Suppressor macrophage treated with lipopolysaccharide for 1 hour (primary cell): ENCODE measurements at regions not wholly inside any gene's neighbourhood (a gene's known extent, or its start where the extent isn't known, plus 50 kb on each side); places are given as distances from the start of the nearest gene placed in this dataset.
"Not testable (repeated sequence)": the region's sequence is repeated elsewhere in the genome, so short reads cannot be mapped to it uniquely, and the experiment has no call there.

Experiments
- DNase-seq, 3 donors: peaks; one replicate each; pipeline ENCODE4 v3.0.0-alpha.2; 2020 to 2022

DNA sequence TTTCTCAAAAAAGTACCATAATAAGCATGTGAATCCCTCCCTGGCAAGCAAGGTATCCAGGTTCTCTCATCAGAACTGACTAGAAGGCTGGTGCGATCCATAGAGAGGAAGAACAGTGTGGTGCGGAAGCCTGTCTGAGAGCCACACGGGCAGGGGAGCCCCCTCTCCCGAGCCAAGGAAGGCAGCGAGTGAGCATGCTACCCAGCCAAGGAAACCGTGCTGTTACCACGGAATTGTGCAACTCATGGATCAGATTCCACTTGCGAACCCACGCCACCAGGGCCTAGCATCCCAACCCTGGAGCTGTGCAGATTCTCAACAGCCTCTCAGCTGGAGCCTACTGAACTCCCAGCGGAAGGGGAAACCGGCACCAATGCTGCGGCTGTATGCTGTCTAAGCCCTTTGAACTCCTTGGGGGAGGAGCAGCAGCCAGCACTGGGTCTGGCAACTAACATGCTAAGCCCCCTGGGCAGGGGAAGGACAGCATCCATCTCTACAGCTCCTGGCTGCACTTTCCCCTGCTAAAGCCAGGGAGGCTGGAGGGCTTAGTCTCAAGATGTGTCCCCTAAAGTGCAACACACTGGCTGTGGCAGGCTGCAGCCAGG is 823.1 kb downstream of the EPHA4 start:
- DNase-seq, result no peak

DNA sequence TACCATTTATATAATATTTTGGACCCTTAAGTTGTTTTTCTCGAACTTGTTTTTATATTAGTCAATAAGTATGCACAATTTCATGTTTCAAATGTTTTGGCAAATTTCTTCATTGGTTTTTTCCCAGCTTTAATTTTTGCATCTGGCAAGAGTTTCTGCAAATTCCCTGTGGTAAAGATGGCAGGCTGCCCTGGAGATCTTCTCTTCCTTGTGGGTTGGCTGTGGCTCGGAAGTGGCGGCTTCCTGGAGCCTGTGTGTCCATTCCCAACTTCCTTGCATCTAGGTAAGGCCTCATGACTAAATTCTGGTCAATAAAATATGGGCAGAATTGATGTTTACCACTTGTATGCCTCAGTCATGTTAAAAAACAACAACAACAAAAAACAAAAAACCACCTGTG is 818.6 kb downstream of the EPHA4 start:
- no peak for DNase-seq

DNA sequence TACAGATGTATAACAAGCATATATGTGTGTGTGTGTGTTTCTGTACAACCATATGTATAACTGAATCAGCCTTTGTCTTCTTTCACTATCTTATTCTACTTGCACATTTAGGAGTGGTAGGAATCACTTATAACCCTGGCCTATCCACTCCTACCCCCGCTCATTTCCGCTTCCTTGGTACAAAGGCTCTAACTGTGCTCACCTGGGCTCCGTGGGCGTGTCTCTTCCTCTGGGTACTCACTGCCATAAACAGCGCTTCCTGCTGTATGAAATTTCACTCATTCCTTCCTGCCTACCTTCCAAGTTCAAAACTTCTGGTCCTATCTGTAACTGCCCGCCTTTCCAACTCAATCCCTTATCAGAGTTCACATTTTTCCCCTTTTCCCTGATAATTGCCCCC is 815.5 kb downstream of the EPHA4 start:
- DNase-seq, result no peak

DNA sequence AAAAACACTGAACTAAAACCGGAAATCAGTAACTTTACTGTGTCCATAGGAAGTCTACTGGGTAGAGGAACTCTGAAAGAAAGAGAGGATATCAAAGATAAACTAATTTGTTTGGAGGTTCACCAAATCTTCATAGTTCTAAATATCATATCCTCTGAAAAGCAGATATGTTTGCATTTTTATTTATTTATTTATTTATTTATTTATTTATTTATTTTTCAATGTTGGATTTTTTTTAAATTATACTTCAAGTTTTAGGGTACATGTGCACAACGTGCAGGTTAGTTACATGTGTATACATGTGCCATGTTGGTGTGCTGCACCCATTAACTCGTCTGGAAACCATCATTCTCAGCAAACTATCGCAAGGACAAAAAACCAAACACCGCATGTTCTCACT is 813.7 kb downstream of the EPHA4 start:
- not testable (repeated sequence) for DNase-seq

DNA sequence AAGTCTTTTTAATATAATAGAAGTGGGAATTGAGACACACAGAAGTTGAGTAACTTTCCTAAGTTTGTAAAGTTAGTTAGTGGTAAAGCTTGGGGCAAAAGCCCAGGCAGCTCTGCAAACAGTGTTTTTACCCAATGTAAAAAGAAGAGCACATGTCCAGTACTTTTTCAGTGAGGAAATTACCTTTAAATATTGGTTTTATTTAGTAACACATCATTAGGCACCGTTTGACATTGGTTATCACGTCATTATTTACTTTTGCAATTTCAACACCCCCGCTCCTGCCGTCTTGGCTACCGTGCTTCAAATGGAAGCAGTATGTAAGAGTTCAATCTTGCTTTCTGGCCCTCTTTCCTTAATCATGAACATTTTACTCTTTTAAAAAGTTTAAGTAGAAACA is 807.9 kb downstream of the EPHA4 start:
- DNase-seq, result no peak

DNA sequence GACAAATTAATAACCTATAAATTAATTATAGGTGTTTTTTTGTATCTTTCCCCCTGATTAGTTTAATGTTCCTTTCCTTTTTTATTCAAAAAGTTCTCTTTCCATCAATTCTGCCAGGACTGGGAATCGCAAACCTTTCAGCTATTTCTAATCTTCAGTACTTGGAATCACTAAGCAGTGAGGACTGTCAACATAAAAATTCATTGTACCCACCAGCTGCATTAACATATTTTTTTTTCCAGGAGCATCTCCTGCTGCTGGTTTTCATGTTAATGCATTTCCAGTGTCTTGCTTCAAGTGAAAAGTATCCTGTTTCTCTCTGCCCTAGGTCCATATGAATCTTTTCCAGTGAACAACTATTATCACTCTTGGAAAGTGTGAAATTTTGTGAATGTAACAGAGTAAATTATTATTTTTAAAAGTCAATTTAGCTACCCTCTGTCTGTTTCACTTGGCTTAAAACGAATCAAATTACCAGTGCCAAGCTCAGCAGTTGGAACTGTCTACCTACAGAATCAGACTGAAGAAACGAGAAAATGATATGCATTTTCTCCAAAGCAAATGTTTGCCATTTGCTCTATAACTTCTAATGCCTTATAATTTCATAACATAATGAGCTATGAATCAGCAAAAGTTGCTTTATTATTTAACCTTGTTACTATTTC is 804.4 kb downstream of the EPHA4 start:
- DNase-seq, result no peak

DNA sequence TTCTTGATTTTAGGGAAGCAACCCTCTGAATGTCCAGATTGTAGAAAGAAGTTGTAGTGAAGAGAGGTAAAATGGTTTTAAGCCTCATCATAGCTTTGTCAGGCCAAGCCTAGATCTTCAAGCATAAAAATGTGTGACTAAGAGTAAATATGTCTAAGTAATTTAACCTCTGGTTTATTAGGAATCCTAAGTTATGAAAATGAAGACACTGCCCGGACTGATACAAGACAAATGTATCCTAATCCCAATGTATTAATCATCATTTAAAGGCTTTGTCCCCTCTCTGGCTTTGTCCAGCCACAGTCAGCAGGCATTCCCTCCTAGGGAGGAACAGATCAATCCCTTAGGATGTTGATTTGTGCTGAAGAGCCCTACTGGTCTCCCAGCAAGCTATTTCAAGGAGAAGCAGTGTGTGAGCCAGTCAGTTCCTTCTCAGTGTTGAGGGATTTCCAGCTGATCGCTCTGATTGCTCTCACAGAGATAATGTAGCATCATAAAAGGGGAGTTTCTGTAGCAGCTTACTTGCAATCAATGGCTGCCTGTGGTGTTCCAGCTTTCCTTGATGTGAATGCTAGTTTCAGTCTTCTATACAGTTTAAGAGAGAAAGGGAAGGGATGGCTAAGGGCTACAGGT is 796.1 kb downstream of the EPHA4 start:
- no peak for DNase-seq

DNA sequence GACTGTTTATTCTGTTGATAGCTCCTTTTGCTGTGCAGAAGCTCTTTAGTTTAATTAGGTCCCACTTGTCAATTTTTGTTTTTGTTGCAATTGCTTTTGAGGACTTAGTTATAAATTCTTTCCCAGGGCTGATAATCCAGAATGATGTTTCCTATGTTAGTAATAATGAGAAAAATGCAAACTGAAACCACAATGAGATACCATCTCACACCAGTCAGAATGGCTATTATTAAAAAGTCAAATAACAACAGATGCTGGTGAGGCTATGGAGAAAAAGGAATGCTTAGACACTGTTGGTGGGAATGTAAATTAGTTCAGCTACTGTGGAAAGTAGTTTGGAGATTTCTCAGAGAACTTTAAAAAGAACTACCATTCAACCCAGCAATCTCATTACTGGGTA is 793.0 kb downstream of the EPHA4 start:
- DNase-seq, result not testable (repeated sequence)

DNA sequence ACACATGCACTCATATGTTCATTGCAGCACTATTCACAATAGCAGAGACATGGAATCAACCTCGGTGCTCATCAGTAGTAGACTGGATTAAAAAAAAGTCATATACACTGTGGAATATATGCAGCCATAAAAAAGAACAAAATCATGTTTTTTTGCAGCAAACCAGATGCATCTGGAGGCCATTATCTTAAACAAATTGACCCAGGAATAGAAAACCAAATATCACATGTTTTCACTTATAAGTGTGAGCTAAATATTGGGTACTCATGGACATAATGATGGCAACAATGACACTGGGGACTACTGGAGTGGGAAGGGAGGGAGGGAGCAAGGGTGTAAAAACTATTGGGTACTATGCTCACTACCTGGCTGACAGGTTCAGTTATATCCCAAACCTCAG is 792.6 kb downstream of the EPHA4 start:
- DNase-seq, result no peak

DNA sequence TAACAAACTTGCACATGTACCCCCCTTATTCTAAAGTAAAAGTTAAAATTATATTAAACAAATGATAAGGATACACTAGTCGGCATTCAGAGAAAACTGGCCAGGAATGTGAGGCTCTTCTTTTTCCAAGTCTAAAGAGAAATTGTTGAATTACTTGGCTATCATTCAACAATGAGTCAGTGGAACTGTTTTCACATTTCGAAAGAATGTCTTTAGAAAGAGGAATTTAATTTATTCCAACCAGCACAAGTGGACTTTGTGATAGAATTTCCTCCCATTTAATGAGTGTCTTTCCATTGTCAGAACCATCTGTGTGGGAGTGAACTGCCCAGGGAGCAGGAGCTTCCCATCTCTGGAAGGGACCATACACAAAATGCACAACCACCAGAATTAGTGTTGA is 792.2 kb downstream of the EPHA4 start:
- DNase-seq, result no peak

DNA sequence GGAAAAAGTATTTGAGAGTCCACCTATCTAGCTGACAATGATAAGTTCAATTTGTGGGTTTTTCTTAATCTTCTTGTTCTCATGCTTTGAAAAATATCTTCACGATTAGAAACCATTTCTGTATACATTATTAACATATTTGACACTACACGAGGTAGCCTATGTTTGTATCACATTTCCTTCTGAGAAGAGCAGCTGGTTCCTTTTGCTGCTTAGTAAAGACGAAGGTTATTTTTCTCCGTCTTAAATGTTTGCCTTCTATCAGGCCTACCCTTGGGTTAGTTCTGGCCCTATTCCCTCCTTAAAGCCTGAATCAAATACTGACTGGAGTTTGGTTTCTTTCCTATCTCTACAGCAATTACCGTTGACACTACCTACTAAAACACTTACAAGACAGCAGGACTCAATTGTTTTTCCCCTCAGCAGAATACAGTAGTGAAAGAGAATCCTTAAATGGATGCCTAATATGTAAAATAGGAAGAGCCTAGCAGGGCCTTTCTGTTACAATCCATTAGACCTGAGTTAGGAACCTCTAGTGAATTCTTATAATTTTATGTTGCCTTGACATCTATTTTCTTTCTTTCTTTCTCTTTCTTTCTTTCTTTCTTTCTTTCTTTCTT is 790.4 kb downstream of the EPHA4 start:
- DNase-seq, result no peak

DNA sequence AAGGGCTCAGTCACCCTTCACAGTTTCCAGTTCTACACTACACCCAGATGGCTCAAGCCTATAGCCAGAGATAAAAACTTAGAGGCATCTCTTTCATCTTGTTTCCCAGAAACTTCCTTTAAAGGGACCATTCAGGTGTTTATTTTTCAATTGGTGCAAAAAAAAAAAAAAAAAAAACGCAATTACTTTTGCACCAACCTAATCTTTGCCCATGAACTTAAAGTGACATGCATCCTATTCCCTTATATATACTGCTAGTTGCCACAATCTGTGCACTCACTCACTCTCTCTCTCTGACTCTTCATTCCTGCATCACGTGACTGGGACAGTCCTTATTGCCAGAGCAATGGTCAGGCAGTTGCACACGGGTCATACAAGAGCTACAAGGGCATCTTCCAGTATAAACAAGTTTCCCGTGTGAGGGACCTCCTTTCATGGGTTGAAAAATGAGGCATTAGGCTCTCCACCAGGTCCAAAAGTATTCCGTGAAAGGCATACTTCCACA is 789.4 kb downstream of the EPHA4 start:
- no peak for DNase-seq

DNA sequence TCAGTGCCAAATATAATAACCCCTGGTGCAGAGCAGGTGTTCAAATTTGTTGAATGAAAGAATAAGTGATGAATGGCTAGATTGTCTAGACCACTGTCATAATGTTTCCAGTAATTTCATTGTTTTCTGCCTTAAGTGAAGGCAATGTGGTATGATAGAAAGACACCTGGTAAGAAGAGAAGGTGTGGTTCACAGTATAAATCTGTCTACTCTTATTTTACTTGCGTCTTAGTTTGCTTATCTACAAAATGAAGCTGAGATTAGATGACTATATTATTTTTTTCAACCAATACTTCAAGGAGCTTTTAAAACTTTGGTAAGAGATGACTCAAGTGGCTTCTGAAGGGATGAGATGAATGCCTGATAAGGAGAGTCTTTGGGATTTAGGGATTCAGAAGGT is 788.4 kb downstream of the EPHA4 start:
- DNase-seq, result no peak

DNA sequence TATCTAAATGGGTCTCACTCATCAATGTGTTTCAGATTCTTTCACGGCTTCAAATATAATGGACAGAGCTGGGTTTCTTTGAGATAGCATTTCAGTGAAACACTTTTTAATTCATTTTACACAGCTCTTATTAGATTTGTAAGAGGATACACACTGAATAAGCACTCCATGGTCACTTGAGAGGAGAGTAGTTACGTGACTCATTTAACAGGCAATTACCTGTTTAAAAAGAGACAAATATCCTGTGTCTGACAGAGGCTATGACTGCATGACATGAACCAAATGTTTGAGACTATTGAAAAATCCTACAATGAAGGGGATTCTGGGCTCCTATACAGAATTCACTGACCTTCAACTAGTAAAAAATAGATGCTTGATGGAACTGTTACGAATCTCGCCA is 786.9 kb downstream of the EPHA4 start:
- no peak for DNase-seq

DNA sequence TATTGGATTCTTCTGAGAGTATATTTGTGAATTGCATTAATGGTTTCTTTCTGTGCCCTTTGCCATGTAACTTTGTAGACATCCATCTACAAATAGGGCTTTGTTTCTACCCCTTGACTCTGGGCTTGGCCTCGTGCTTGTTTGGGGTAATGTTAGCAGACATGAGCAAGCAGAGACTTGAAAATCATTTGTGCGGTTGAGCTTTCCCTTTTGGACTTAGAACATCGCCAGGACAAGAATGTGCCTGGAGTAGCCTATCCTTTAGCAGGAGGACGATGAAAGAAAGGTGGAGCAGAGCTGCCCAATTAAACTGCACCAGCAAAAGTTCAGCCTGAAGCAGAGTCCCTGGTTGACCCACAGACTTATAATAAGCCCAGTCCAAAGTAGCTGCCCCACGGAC is 785.9 kb downstream of the EPHA4 start:
- DNase-seq, result no peak

DNA sequence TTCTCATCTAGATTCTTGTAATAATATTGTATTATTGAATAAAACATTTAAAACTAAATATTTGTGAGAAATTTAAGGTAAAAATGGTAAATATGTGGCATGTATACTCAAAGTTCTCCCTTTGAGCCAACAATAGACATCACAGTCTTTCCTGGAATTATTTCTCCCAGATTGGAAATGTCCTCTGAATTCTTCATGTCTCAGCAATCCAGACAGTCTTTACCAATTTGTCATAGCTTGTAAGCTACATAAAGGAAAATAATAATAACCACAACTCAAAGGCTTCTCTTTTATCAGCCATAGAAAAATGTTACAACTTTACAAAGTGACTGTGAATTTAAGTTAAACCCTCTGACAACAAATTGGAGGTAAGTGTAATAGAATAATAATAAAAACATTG is 784.9 kb downstream of the EPHA4 start:
- DNase-seq, result no peak

DNA sequence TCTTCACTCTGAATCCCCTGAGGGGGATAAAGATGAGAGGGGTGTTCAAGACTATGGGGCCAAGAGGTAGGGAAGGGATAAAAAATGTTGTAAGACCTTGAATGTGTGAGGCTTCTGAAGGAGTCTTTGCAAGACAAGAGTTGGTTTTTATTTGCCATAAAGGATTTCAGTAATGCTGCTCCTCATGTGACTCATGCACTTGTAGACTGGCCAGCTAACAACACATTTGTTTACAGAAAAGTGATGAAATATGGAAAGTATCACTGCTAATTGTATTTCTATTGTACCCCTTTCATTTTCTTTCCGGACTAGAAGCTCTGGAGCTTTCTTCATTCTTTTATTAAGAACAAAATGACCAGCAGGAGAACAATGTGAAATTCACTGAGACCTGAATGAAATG is 782.1 kb downstream of the EPHA4 start:
- DNase-seq, result no peak

DNA sequence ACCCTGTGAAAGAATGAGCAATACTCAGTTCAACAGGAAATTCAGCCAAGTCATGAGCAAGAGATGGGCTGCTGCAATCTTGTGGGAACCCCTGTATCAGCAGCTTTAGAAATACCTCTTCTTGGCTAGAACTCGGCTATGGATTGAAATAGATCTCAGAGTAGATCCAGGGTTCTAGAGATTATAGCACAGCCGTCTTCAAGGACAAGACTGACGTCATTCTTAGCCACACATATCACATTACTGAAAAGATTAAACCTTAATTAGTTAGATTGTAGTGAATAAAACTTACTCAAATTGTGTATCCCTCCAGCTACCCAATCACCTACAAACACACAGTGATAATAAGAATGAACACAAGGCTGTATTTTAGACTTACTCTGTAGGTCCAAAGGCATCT is 776.4 kb downstream of the EPHA4 start:
- no peak for DNase-seq

DNA sequence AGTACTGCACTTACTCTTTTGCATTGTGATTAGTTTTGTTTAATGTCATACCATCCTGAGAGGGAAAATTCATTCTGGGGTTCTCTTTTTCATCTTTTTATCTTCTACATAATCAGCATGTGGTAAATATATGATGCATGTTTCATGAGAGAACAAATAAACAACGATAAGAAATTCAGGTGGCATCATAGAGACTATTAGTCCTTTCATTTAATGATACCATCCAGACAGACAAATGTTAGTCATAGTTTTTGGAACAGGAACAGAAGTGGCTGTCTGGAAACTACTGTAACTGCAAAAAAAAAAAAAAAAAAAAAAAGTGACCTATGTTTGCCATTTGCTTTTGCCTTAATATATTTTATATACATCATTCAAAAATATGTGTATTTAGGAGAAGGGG is 761.0 kb downstream of the EPHA4 start:
- no peak for DNase-seq

DNA sequence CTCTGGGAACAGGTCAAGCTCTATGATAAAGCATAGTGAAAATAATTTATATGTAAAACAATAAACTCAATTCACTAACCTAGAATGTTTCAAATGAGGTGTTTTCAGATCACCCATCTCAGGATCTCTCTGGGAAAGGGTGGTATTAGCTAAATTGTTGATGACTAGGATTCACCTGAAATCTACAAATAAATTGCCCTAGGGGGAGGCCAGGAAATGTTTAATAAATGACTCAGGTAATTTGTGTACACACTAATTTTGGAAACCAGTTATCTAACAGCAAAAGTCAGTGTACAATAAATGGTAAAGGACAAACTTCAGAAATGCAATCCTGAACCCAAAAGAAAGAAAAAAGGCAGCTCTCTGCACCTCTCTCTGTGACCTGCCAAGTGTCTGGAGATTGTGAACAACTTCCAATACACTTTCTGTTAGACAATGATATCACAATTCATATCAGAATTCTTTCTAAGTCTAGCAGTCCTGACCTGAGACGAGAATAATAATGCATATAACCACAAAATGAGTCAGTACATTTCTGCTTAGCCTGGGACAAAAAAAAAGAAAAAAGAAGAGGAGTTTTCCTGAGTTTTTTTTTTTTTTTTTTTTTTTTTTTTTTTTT is 760.0 kb downstream of the EPHA4 start:
- no peak for DNase-seq

DNA sequence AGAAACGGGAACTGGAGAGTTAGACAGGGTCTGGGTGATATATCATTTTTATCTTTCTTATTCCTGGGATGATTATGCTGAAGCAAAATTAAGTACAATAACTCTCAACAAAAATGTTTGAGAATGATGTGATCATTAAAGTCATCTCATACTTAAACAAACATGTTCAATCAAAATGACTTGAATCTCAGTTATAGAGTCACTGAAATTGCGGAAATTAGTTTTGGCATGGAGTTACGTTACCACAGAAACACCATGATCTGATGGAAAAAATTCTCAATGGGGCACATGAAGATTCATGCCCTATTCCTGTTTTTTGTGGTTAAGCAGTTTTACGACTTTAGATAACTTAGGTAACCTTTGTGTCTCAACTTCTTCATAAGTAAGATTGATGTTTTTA is 757.7 kb downstream of the EPHA4 start:
- no peak for DNase-seq

DNA sequence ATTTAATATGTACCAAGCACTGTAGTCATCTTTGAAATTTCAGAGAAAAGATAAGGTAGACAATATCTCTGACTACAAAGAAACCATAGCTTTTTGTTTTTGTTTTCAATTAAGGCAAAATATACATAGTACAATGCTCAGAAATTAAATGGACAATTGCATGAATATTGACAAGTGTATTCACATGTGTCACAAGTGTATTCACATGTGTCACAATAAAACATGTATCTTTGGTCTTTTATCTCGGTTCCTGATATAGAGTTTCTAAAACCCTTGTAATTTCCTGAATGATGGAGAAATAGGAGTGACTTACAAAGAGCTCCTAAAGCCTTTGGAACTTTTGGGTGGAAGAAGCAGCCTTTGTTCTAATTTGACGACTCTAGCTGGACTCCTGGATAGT is 756.4 kb downstream of the EPHA4 start:
- DNase-seq, result no peak

DNA sequence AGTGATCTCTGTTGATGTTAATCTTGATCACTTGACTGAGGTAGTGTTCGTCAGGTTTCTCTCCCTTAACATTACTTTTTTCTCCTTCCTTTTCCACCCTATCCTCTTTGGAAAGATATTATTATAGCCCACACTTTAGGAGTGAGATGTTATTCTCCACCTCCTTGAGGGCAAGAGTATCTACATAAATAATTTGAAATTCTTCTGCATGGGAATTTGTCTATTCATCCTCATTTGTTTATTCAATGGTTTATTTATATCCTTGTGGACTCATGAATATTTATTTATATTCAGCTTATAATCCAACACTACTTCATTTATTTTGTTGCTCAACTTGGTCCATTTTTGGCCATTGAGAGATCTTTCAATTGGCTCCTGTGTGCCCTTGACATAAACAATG is 750.4 kb downstream of the EPHA4 start:
- DNase-seq, result no peak

DNA sequence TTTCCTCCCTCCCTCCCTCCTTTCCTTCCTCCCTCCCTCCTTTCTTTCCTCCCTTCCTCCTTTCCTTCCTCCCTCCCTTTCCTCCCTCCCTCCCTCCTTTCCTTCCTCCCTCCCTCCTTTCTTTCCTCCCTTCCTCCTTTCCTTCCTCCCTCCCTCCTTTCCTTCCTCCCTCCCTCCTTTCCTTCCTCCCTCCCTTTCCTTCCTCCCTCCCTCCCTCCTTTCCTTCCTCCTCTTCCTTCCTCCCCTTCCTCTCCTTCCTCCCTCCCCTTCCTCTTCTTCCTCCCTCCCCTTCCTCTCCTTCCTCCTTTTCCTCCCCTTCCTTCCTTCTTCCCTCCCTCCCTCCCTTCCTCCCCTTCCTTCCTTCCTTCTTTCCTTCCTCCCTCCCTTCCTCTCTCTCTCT is 748.5 kb downstream of the EPHA4 start:
- DNase-seq, result not testable (repeated sequence)
